Esophagus squamous epithelium (tissue), 5 donors: ENCODE measurements at regions not wholly inside any gene's neighbourhood (a gene's known extent, or its start where the extent isn't known, plus 50 kb on each side); places are given as distances from the start of the nearest gene placed in this dataset.

ENCODE experiments used
- DNase-seq: peaks from one replicate; lab custom pipeline; 2025; lab: John Stamatoyannopoulos, UW
- H3K27ac ChIP-seq, 4 donors: fragments of 200-600 bp; sonication (generic); one replicate each; pipeline ENCODE4 v1.5.1; 2016 to 2019; ENCODE audit warnings: mild to moderate bottlenecking in 1 of 4
- H3K27me3 ChIP-seq, 4 donors: fragments of 200-600 bp; sonication (generic); 1 replicate in 3 of 4; 2 replicates in 1 of 4; pipeline versions ENCODE4 v1.5.1 to v1.6.0; 2017 to 2021; ENCODE audit warnings: antibody characterized with exemption in 1 of 4
- H3K36me3 ChIP-seq, 3 donors: fragments of 200-600 bp; sonication (generic); one replicate each; pipeline ENCODE4 v1.5.1; 2016 to 2019
- H3K4me1 ChIP-seq, 3 donors: fragments of 200-600 bp; sonication (generic); one replicate each; pipeline ENCODE4 v1.5.1; 2017 to 2019
- H3K4me3 ChIP-seq, 4 donors: fragments of 200-600 bp; sonication (generic); 1 replicate in 3 of 4; 2 replicates in 1 of 4; pipeline ENCODE4 v1.5.1; 2016 to 2019; ENCODE audit warnings: mild to moderate bottlenecking in 2 of 4, moderate library complexity in 1 of 4
- H3K9me3 ChIP-seq, 3 donors: fragments of 200-600 bp; sonication (generic); one replicate each; pipeline ENCODE4 v1.5.1; 2016 to 2019
- CTCF ChIP-seq, 6 experiments: fragments of 450-650 bp in 4 of 6; fragments of 200-600 bp in 2 of 6; sonication (generic) in 2 of 6; IDR thresholded peaks; one replicate each; pipeline ENCODE4 v1.5.1; 2016 to 2019; ENCODE audit warnings: antibody characterized with exemption in 6 of 6, mild to moderate bottlenecking in 4 of 6, moderate library complexity in 4 of 6
- POLR2A ChIP-seq, 4 donors: fragments of 450-650 bp; IDR thresholded peaks; one replicate each; pipeline ENCODE4 v1.6.1; 2017; ENCODE audit warnings: antibody characterized with exemption in 4 of 4, mild to moderate bottlenecking in 4 of 4, moderate library complexity in 3 of 4
- WGBS, 2 donors: methylation state at CpG; one replicate each; pipeline ENCODE4 v1.1.5; 2018; 5-methylcytosine and 5-hydroxymethylcytosine counted together
- intact Hi-C: fragments of 100-400 bp; cut with DNase I; formaldehyde crosslinking; loops from one replicate; pipeline ENCODE4 v1.15.0; 2022
- donor health status: DM: yes; HTN: yes; CAD: no.

GRCh38 chr5:167226386-167226785 is 1065.1 kb upstream of the WWC1 start:
- intact Hi-C loops: no loop called here
- no peak for DNase-seq

GRCh38 chr5:167228134-167228533 is 1063.3 kb upstream of the WWC1 start:
- intact Hi-C loops: no loop called here
- no peak overlapping the region for H3K27ac ChIP-seq
- no peaks in the 10 kb centered on the region for H3K27me3 ChIP-seq
- peaks cover 0 to 11% (median 9%) of the 10 kb centered on the region in 3 donors for H3K9me3 ChIP-seq
- WGBS, 2 donors: 77 to 84% methylated on average over 3 of the region's 3 CpGs
- H3K4me3 ChIP-seq: no peak overlapping the region
- TF ChIP-seq CTCF (IDR thresholded peaks at IDR 0.05): no peak
- TF ChIP-seq POLR2A (IDR thresholded peaks at IDR 0.05): no peak
- no peaks in the 10 kb centered on the region for H3K4me1 ChIP-seq
- no peak for DNase-seq
- H3K36me3 ChIP-seq: no peaks in the 10 kb centered on the region

More at GRCh38 chr5:167226386-167226785, 1065.1 kb upstream of the WWC1 start:
- 82 to 92% methylated on average over 1 of the region's 1 CpG for WGBS, 2 donors
- Histone ChIP-seq H3K27me3 (no peaks in the 10 kb centered on the region), H3K9me3 (peaks cover 0 to 11% (median 9%) of the 10 kb centered on the region in 3 donors), H3K36me3 (no peaks in the 10 kb centered on the region), H3K27ac (no peak overlapping the region), H3K4me3 (no peak overlapping the region), H3K4me1 (no peaks in the 10 kb centered on the region)
- no peak for TF ChIP-seq CTCF (IDR thresholded peaks at IDR 0.05)
- no peak for TF ChIP-seq POLR2A (IDR thresholded peaks at IDR 0.05)

GRCh38 chr5:167229751-167230150 is 1061.7 kb upstream of the WWC1 start:
- WGBS, 2 donors: 40 to 57% methylated on average over 1 of the region's 2 CpGs
- TF ChIP-seq POLR2A (IDR thresholded peaks at IDR 0.05) (no peak), CTCF (IDR thresholded peaks at IDR 0.05) (no peak)
- no peaks in the 10 kb centered on the region for H3K27me3 ChIP-seq
- H3K36me3 ChIP-seq: no peaks in the 10 kb centered on the region
- H3K4me1 ChIP-seq: no peaks in the 10 kb centered on the region
- intact Hi-C loops: no loop called here
- no peak for DNase-seq
- no peak overlapping the region for H3K27ac ChIP-seq
- no peak overlapping the region for H3K4me3 ChIP-seq
- peaks cover 0 to 11% (median 9%) of the 10 kb centered on the region in 3 donors for H3K9me3 ChIP-seq

GRCh38 chr5:167230414-167230813 is 1061.0 kb upstream of the WWC1 start:
- intact Hi-C loops: no loop called here
- no peaks in the 10 kb centered on the region for H3K27me3 ChIP-seq
- no peaks in the 10 kb centered on the region for H3K36me3 ChIP-seq
- H3K27ac ChIP-seq: no peak overlapping the region
- no peak for DNase-seq
- WGBS, 2 donors: 85 to 91% methylated on average over 1 of the region's 1 CpG
- no peaks in the 10 kb centered on the region for H3K4me1 ChIP-seq
- H3K4me3 ChIP-seq: no peak overlapping the region
- no peak for TF ChIP-seq CTCF (IDR thresholded peaks at IDR 0.05)
- TF ChIP-seq POLR2A (IDR thresholded peaks at IDR 0.05): no peak
- H3K9me3 ChIP-seq: peaks cover 0 to 11% (median 9%) of the 10 kb centered on the region in 3 donors

GRCh38 chr5:167232675-167233311 is 1058.7 kb upstream of the WWC1 start:
- Histone ChIP-seq H3K27ac (no peak overlapping the region), H3K27me3 (no peaks in the 10 kb centered on the region), H3K9me3 (peaks cover 0 to 11% (median 9%) of the 10 kb centered on the region in 3 donors), H3K36me3 (no peaks in the 10 kb centered on the region), H3K4me1 (no peaks in the 10 kb centered on the region), H3K4me3 (no peak overlapping the region)
- intact Hi-C loops: no loop called here
- TF ChIP-seq POLR2A (IDR thresholded peaks at IDR 0.05) (no peak), CTCF (IDR thresholded peaks at IDR 0.05) (no peak)
- no peak for DNase-seq
- whole genome bisulfite sequencing, 2 donors: 35 to 47% methylated on average over 3 of the region's 3 CpGs
